ENCODE measurements at regions not wholly inside any gene's neighbourhood (a gene's known extent, or its start where the extent isn't known, plus 50 kb on each side); places are given as distances from the start of the nearest gene placed in this dataset.

GRCh38 chr6:168960551-168961263, 292.9 kb downstream of the THBS2 start:
- Histone ChIP-seq H3K9me3 (ENCODE audit: control insufficient read depth, insufficient read depth, low read length) (no peaks in the 10 kb centered on the region), H4K20me1 (ENCODE audit: insufficient read depth, low read length) (no peaks in the 10 kb centered on the region), H3K27me3 (ENCODE audit: control insufficient read depth, insufficient read depth, low read length) (no peaks in the 10 kb centered on the region; the same call in 1 of the 2 replicates), H4K5ac (ENCODE audit: low read depth, low read length) (no peak overlapping the region), H3K4me2 (ENCODE audit: low read depth, low read length) (no peak overlapping the region), H3K36me3 (ENCODE audit: control insufficient read depth, insufficient read depth, low read length) (no peaks in the 10 kb centered on the region), H2AFZ (replicated peaks; ENCODE audit: low read length, poor library complexity) (no peak overlapping the region), H4K8ac (ENCODE audit: low read depth in 2 of 2, low read length in 2 of 2) (no peak overlapping the region), H3K56ac (ENCODE audit: extremely low read depth, insufficient read depth, low read length) (no peak overlapping the region), H2BK20ac (ENCODE audit: low read depth, low read length) (no peak overlapping the region), H3K79me1 (ENCODE audit: low read depth in 1 of 2, low read length in 2 of 2) (no peaks in the 10 kb centered on the region), H3K4ac (ENCODE audit: low read depth, low read length) (no peak overlapping the region), H2AK5ac (ENCODE audit: low read depth, low read length) (no peak overlapping the region), H3K4me1 (ENCODE audit: control insufficient read depth, insufficient read depth, low read length) (peaks cover 3% of the 10 kb centered on the region), H2BK120ac (ENCODE audit: low read depth, low read length) (no peak overlapping the region), H2BK15ac (ENCODE audit: low read depth, low read length) (no peak overlapping the region), H3K18ac (ENCODE audit: low read depth, low read length) (no peak overlapping the region), H2BK5ac (ENCODE audit: low read depth, low read length, poor library complexity, severe bottlenecking) (no peak overlapping the region), H2AK9ac (replicated peaks; ENCODE audit: low read depth, low read length, poor library complexity) (no peak overlapping the region), H3K9ac (ENCODE audit: low read depth, low read length) (no peak overlapping the region), H3K9me1 (ENCODE audit: insufficient read depth, low read length) (no peaks in the 10 kb centered on the region), H4K91ac (ENCODE audit: insufficient read depth, low read depth, low read length) (no peak overlapping the region), H3K14ac (replicated peaks; ENCODE audit: low read depth, low read length) (no peak overlapping the region), H3K23ac (ENCODE audit: low read depth, low read length) (no peak overlapping the region), H3K27ac (ENCODE audit: insufficient read depth, low read length) (no peak overlapping the region), H3K4me3 (ENCODE audit: insufficient read depth, low read depth, low read length) (no peak overlapping the region)
- DNase-seq (no peak), ATAC-seq (ENCODE audit: low read depth) (no peak)
- dilution Hi-C loops (cut with HindIII; ENCODE audit: low sequenced_read_pairs, unreplicated experiment) = no loop called here
- no CpG with 5 or more reads among the region's 11 CpGs for WGBS, 2 experiments (ENCODE audit: extremely low coverage in 2 of 2, insufficient read length in 1 of 2)
- BruUV-seq (replicated peaks) = no TSS peak
- POLR2A ChIA-PET (ENCODE audit: unreplicated experiment) = no interaction called here
- CTCF ChIA-PET = no interaction called here
- in situ Hi-C loops (cut with MboI; ENCODE audit: low sequenced_read_pairs) = no loop called here
- intact Hi-C loops (cut with micrococcal nuclease) = no loop called here
- TF ChIP-seq CHD1 (IDR thresholded peaks at IDR 0.05; ENCODE audit: low read depth, low read length) = no peak
- TF ChIP-seq MXI1 (IDR thresholded peaks at IDR 0.05; ENCODE audit: borderline replicate concordance, low read depth, low read length) = no peak
- no peak for TF ChIP-seq BHLHE40 (IDR thresholded peaks at IDR 0.05; ENCODE audit: low read depth, low read length)
- no peak for TF ChIP-seq RCOR1 (IDR thresholded peaks at IDR 0.05; ENCODE audit: insufficient replicate concordance, low read length)
- TF ChIP-seq RFX5 (IDR thresholded peaks at IDR 0.05; ENCODE audit: low read depth, low read length) = no peak
- TF ChIP-seq FOS (IDR thresholded peaks at IDR 0.05; ENCODE audit: low read depth, low read length) = no peak
- TF ChIP-seq CEBPB (IDR thresholded peaks at IDR 0.05; ENCODE audit: low read depth, low read length) = no peak
- no peak for TF ChIP-seq CTCF (conservative IDR thresholded peaks at IDR 0.05; ENCODE audit: low read depth, low read length)
- TF ChIP-seq SMC3 (IDR thresholded peaks at IDR 0.05; ENCODE audit: low read depth, low read length) = no peak
- no peak for TF ChIP-seq USF2 (IDR thresholded peaks at IDR 0.05; ENCODE audit: low read depth, low read length)
- no peak for TF ChIP-seq ELK1 (IDR thresholded peaks at IDR 0.05; ENCODE audit: borderline replicate concordance, low read depth, low read length)
- TF ChIP-seq MAFK (IDR thresholded peaks at IDR 0.05; ENCODE audit: low read depth, low read length) = no peak
- no peak for TF ChIP-seq MAZ (IDR thresholded peaks at IDR 0.05; ENCODE audit: borderline replicate concordance, low read depth, low read length)
- no peak for TF ChIP-seq POLR2A (IDR thresholded peaks at IDR 0.05; ENCODE audit: low read depth, low read length)
- TF ChIP-seq NFE2L2 (IDR thresholded peaks at IDR 0.05; ENCODE audit: low read depth, low read length) = no peak
- TF ChIP-seq RAD21 (IDR thresholded peaks at IDR 0.05; ENCODE audit: low read length) = no peak
